Gastrocnemius medialis (tissue), 4 donors: ENCODE measurements at regions not wholly inside any gene's neighbourhood (a gene's known extent, or its start where the extent isn't known, plus 50 kb on each side); places are given as distances from the start of the nearest gene placed in this dataset.
A peak's percentile ranks its signal among the peaks of the same experiment; 100 is the strongest.

ENCODE experiments used
- ATAC-seq, 2 donors: fragments of 150-250 bp; one replicate each; pipeline ENCODE4 v1.9.1; 2016
- DNase-seq, 2 donors: peaks; one replicate each; pipeline ENCODE4 v3.0.0-alpha.2; 2019
- H3K27ac ChIP-seq, 4 donors: fragments of 200-600 bp; sonication (generic); 1 replicate in 1 of 4; 2 replicates in 3 of 4; pipeline ENCODE4 v1.5.1; 2016 to 2018; ENCODE audit warnings: mild to moderate bottlenecking in 2 of 4, moderate library complexity in 1 of 4
- H3K27me3 ChIP-seq, 3 donors: fragments of 200-600 bp; sonication (generic) in 2 of 3; 1 replicate in 1 of 3; 2 replicates in 2 of 3; pipeline versions ENCODE4 v1.5.1 to v1.6.0; 2016 to 2019; ENCODE audit warnings: mild to moderate bottlenecking in 1 of 3, moderate library complexity in 1 of 3
- H3K36me3 ChIP-seq, 2 donors: fragments of 200-600 bp; sonication (generic) in 1 of 2; one replicate each; pipeline ENCODE4 v1.5.1; 2017 to 2018
- H3K4me1 ChIP-seq, 2 donors: fragments of 200-600 bp; sonication (generic) in 1 of 2; one replicate each; pipeline ENCODE4 v1.5.1; 2016 to 2017; ENCODE audit warnings: mild to moderate bottlenecking in 2 of 2
- H3K4me3 ChIP-seq, 4 donors: fragments of 200-600 bp; sonication (generic) in 3 of 4; 1 replicate in 1 of 4; 2 replicates in 3 of 4; pipeline ENCODE4 v1.5.1; 2016 to 2019; ENCODE audit warnings: mild to moderate bottlenecking in 2 of 4
- H3K9me3 ChIP-seq, 3 donors: fragments of 200-600 bp; sonication (generic) in 2 of 3; 1 replicate in 1 of 3; 2 replicates in 2 of 3; pipeline ENCODE4 v1.5.1; 2016 to 2019
- POLR2A ChIP-seq, 2 donors: fragments of 450-650 bp; IDR thresholded peaks; one replicate each; pipeline ENCODE4 v1.6.1; 2017; ENCODE audit warnings: antibody characterized with exemption in 2 of 2, mild to moderate bottlenecking in 2 of 2, moderate library complexity in 2 of 2
- in situ Hi-C, 4 donors: fragments of 200-750 bp; cut with MboI; loops; one replicate each; pipeline versions ENCODE4 v1.15.0 to v1.8.0; 2017; ENCODE audit warnings: low sequenced_read_pairs in 4 of 4
- intact Hi-C: fragments of 100-400 bp; cut with DNase I; formaldehyde crosslinking; loops from one replicate; pipeline ENCODE4 v1.15.1; 2023; ENCODE audit warnings: low total_unique reads
- TF ChIP-seq, protein P1 (sequence below), 5 experiments: fragments of 450-650 bp in 3 of 5; fragments of 200-600 bp in 2 of 5; sonication (generic) in 2 of 5; IDR thresholded peaks in 4 of 5; conservative IDR thresholded peaks in 1 of 5; 1 replicate in 4 of 5; 2 replicates in 1 of 5; pipeline ENCODE4 v1.5.1; 2016 to 2019; ENCODE audit warnings: antibody characterized with exemption in 5 of 5, mild to moderate bottlenecking in 3 of 5, moderate library complexity in 3 of 5

DNA sequence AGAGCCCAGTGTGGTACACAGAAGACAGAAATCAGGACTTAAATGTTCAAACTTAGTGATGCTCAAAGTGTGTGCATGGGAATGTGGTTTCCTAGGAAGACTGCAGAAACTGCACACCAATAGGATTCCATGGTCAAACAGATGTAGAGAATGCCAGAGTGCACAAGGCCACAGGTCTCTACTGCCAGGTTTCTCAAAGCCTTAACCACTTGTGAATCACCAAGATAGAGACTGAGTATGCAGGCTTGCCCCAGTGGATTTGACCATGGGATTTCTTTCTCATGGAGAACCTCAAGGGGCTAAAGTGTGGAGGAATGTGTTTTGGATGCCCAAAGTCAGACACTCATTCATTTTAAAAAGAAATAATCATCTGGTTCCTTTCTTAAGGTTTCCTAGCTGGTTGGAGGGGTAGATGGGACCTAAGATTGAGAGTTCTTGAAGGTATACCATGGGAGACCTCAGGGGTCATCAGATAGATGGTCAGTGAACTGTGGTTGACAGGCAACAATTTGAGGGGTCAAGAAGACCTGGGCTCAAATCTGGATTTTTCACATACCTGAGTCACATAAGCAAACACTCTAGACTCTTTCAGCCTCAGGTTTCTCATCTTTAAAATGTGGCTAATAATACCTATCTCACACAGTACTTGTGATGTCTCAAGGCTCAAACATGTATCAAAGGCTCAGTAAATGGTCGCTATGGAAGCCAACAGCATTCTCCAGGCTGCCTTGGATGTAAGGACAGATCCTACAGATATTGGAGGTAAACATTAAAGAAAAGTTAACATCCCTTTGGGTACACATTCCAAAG lies 81.1 kb downstream of the BOD1 start:
- intact Hi-C loops = loop anchor here (5.0 kb wide), 1 partner anchor 33 kb away; no protein-coding TSS in a partner anchor
- peak overlapping the region in 2 of 4 donors; percentile 31 to 57 for H3K27ac ChIP-seq

DNA sequence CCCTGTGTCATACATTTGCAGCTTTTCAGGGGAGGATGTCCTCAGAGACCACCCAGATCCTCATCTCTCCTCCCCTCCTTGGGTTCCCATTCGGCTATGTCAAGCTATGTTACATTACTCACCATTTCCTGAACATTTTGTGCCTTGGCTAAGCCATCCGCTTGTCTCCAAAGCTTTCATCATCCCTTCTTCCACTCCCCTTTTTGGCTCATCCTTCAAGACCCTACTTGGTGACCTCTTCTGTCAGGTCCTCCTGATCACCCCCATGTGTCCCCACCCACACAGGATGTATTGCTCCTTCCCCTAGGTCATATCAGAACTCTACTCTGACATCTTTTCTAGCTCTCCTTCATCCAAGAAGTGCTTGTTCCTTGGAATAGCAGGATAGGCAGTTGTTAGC lies 81.8 kb downstream of the BOD1 start:
- no peaks in the 10 kb centered on the region for H3K27me3 ChIP-seq
- H3K4me1 ChIP-seq = peaks cover 6 to 10% of the 10 kb centered on the region in 2 donors
- peak overlapping the region in 2 of 4 donors; percentile 31 to 57 for H3K27ac ChIP-seq
- ATAC-seq (peak in 1 of 2 donors; percentile 26), DNase-seq (peak in 1 of 2 donors; percentile 59)
- intact Hi-C loops = loop anchor here (5.0 kb wide), 1 partner anchor 32 kb away; no protein-coding TSS in a partner anchor
- no peak overlapping the region for H3K4me3 ChIP-seq
- H3K9me3 ChIP-seq = no peaks in the 10 kb centered on the region
- no peaks in the 10 kb centered on the region for H3K36me3 ChIP-seq
- in situ Hi-C loops = no loop called here
- TF ChIP-seq, protein P1, sequence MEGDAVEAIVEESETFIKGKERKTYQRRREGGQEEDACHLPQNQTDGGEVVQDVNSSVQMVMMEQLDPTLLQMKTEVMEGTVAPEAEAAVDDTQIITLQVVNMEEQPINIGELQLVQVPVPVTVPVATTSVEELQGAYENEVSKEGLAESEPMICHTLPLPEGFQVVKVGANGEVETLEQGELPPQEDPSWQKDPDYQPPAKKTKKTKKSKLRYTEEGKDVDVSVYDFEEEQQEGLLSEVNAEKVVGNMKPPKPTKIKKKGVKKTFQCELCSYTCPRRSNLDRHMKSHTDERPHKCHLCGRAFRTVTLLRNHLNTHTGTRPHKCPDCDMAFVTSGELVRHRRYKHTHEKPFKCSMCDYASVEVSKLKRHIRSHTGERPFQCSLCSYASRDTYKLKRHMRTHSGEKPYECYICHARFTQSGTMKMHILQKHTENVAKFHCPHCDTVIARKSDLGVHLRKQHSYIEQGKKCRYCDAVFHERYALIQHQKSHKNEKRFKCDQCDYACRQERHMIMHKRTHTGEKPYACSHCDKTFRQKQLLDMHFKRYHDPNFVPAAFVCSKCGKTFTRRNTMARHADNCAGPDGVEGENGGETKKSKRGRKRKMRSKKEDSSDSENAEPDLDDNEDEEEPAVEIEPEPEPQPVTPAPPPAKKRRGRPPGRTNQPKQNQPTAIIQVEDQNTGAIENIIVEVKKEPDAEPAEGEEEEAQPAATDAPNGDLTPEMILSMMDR (IDR thresholded peaks at IDR 0.05 in 4 of 5, conservative IDR thresholded peaks at IDR 0.05 in 1 of 5) = no peak
- no peak for TF ChIP-seq POLR2A (IDR thresholded peaks at IDR 0.05)

More for the DNA sequence above, 81.1 kb downstream of the BOD1 start:
- no peaks in the 10 kb centered on the region for H3K27me3 ChIP-seq
- no peak for DNase-seq
- no peak for ATAC-seq
- no peaks in the 10 kb centered on the region for H3K9me3 ChIP-seq
- no peaks in the 10 kb centered on the region for H3K36me3 ChIP-seq
- no peak for TF ChIP-seq POLR2A (IDR thresholded peaks at IDR 0.05)
- TF ChIP-seq, protein P1 (IDR thresholded peaks at IDR 0.05 in 4 of 5, conservative IDR thresholded peaks at IDR 0.05 in 1 of 5) = no peak
- no peak overlapping the region for H3K4me3 ChIP-seq
- in situ Hi-C loops = no loop called here
- H3K4me1 ChIP-seq = peaks cover 6 to 10% of the 10 kb centered on the region in 2 donors

DNA sequence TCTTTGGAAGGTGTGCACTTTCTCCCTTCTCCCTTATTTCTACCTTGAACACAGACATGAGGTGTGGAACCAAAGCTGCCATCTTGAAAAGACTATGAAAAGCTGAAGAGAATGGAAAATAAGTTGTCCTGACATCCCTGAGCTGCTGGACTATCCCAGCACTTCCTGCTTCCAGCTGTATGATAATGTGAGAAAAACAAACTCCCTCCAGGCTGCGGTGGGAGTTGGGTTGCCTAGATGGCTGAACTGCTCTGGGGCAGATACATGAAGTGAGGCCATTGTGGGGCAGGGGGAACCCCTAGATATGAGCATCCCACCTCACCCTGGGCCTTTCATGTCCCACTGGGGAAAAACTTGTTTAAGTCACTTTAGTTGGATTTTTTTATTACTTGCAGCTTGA lies 82.4 kb downstream of the BOD1 start:
- Histone ChIP-seq H3K4me3 (no peak overlapping the region), H3K4me1 (peaks cover 6 to 10% of the 10 kb centered on the region in 2 donors), H3K27ac (peak overlapping the region in 2 of 4 donors; percentile 18 to 57), H3K27me3 (no peaks in the 10 kb centered on the region), H3K36me3 (no peaks in the 10 kb centered on the region), H3K9me3 (no peaks in the 10 kb centered on the region)
- TF ChIP-seq POLR2A (IDR thresholded peaks at IDR 0.05) = no peak
- TF ChIP-seq, protein P1 (IDR thresholded peaks at IDR 0.05 in 4 of 5, conservative IDR thresholded peaks at IDR 0.05 in 1 of 5) = no peak
- intact Hi-C loops = no loop called here
- DNase-seq (no peak), ATAC-seq (no peak)
- in situ Hi-C loops = no loop called here

DNA sequence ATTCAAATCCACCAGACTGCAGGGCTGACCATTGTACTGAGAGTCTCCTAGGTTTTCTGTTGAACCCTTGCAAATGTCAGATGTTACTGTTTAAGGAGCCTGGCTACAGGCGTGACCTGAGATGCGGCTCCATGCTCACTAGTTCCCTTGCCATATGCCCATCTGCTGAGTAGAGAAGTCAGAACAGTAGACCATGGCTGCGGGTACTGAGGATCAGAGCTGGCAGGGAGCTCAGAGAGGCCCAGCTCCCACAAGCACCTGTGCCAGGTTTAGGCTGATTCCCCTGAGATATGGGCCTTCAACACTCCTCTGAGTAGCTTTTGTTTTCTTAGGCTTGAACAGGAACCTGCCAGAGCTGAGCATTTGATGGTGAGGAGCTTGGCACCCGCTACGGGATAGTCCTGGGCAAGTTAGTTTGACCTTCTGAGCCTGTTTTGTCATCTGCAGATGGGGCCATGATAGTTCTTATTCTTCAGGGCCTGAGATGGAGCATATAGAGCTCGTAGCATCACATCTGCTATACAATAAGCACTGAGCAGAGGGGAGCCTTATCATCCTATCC lies 83.7 kb downstream of the BOD1 start:
- Histone ChIP-seq H3K36me3 (no peaks in the 10 kb centered on the region), H3K9me3 (no peaks in the 10 kb centered on the region), H3K27me3 (no peaks in the 10 kb centered on the region), H3K27ac (peak overlapping the region in 1 of 4 donors; percentile 64), H3K4me1 (peaks cover 0 to 6% of the 10 kb centered on the region in 2 donors), H3K4me3 (no peak overlapping the region)
- DNase-seq = no peak
- in situ Hi-C loops (no loop called here), intact Hi-C loops (no loop called here)
- ATAC-seq = no peak
- TF ChIP-seq, protein P1 (IDR thresholded peaks at IDR 0.05 in 4 of 5, conservative IDR thresholded peaks at IDR 0.05 in 1 of 5) = no peak
- TF ChIP-seq POLR2A (IDR thresholded peaks at IDR 0.05) = no peak
